GM13976 (cell line): ENCODE measurements at regions not wholly inside any gene's neighbourhood (a gene's known extent, or its start where the extent isn't known, plus 50 kb on each side); places are given as distances from the start of the nearest gene placed in this dataset.

Source experiments
- DNase-seq: peaks from one replicate; pipeline ENCODE4 v3.0.0; 2012; ENCODE audit warnings: low spot score
- in situ Hi-C: fragments of 300-500 bp; cut with MboI; formaldehyde crosslinking; loops from one replicate; pipeline ENCODE4 v1.12.0; 2022; ENCODE audit warnings: low sequenced_read_pairs, mixed read lengths, inconsistent platforms; ENCODE audit not compliant: unreplicated experiment
- TF ChIP-seq, protein P1 (sequence below): IDR thresholded peaks from 2 replicates; pipeline ENCODE4 v1.5.1; 2012; ENCODE audit warnings: borderline replicate concordance, mild to moderate bottlenecking; ENCODE audit not compliant: insufficient read depth; ENCODE audit errors: extremely low read depth, missing control alignments, control extremely low read depth

DNA sequence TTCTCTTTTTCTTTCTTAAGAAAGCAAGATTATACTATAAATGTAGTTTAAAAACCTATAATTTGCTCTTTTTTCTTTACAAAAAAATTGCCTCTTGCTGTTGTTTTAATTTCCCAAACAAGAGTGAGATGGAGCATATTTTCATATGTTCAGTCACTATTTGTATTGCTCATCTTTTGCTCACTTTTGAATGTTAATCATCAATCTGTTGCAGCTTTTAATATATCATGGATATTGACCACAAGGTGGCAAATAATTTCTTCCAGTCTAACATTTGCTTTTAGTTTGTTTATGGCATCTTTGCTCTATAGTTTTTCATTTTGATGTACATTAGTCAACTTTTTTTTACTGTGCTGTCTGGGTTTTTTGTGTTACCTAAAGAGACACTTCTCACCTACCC lies 112.6 kb upstream of the THRB start:
- TF ChIP-seq, protein P1, sequence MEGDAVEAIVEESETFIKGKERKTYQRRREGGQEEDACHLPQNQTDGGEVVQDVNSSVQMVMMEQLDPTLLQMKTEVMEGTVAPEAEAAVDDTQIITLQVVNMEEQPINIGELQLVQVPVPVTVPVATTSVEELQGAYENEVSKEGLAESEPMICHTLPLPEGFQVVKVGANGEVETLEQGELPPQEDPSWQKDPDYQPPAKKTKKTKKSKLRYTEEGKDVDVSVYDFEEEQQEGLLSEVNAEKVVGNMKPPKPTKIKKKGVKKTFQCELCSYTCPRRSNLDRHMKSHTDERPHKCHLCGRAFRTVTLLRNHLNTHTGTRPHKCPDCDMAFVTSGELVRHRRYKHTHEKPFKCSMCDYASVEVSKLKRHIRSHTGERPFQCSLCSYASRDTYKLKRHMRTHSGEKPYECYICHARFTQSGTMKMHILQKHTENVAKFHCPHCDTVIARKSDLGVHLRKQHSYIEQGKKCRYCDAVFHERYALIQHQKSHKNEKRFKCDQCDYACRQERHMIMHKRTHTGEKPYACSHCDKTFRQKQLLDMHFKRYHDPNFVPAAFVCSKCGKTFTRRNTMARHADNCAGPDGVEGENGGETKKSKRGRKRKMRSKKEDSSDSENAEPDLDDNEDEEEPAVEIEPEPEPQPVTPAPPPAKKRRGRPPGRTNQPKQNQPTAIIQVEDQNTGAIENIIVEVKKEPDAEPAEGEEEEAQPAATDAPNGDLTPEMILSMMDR, result no peak
- DNase-seq, result no peak
- in situ Hi-C loops, result no loop called here

DNA sequence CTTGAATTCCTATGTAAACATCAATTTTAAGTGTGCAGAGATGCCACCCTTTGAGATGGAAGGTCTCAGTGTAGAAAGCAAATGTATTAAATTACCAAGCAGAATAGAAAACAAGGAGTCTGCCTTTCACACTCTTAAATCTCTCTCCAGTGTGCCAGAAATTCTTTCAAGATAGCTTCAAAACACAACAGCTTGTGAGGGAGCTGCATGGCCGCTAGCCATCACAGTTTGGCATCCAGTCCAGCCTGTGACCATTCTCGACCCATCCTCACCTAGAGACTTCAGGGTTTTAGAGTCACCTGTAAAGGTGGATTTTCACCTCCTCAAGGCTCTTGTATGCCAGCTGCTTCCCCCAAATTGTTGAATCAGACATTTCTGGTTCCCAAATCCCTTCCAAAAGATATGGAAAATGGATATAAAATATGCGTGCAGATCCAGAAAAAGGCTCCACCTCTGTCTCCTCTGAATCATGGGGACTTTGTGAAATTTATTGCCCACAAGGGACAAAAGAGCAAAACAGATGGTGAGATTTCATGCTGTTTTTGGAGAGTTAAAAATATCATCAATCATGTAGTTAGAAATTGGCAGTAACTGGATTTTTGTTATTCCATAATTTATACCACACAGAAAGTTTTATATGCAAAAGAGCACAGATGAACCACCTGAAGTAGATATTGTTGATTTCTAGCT lies 114.2 kb upstream of the THRB start:
- TF ChIP-seq, protein P1, result no peak
- DNase-seq, result no peak
- in situ Hi-C loops, result no loop called here

DNA sequence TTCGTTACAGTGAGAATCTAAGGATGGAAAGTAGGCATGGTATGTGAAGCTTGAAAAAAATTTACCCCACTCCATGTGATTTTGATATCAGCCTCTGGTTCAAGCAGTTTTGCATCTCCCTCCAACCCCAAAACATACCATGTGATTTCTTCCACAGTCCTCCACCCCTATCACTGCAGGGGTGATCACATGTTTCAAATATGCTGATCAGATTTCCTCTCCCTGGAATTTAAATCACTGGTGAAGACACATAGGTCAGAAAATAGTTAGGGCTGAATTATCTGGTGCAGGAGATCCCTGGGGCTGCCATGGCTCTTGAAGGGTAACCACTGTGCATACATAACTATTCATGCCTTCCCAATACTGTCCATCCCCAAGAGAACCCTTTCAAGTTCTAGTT lies 119.7 kb upstream of the THRB start:
- in situ Hi-C loops, result no loop called here
- TF ChIP-seq, protein P1, result no peak
- DNase-seq, result no peak

DNA sequence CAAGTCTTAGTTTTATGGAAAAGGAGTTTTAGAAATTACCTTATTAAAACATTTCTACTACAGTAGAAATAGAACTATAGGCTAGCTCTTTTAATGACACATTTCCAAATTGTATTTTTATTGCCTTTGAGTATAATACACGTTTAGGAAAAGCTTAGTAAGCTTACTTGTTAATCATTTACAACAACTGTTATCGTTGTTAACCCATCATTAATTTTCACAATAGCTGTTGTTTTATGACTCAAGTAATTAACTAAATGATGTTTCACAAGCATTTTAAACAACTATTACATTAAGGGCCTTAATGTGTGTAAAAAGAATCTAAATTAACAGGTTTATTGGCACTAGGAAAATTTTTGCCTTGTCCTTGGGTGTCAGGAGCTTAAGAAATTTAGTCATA lies 120.5 kb upstream of the THRB start:
- TF ChIP-seq, protein P1, result no peak
- no peak for DNase-seq
- in situ Hi-C loops, result no loop called here

DNA sequence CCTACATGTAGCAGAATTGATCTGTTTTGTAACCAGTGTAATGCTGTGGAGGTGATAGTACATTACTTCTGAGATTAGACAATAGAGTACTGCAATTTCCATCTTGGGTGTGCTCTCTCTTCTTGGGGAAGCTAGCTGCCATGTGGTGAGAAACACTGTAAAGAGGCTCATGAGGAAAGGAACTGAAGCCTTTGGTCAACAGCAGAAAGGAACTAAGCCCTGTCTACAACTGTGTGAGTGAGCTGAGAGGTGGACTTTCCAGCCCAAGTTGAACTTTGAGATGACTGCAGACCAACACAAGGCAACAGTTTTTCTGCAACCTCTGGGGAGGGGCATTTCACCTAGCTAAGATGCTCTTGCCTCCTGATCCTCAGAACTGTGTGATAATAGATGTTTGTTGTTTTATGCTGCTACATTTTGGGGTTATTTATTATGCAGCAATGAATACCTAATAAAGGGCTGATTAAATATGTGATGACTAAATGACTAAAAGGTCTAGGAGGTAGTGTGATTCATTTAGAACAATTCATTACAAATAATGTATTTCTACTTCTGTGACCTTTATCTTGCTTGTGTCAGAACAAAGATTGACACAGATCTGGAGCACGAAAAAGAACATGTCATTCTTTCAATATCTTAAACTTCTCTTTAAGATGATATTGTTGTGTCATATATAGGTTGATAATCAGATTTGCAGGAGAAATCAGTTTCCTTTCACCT lies 121.6 kb upstream of the THRB start:
- DNase-seq, result no peak
- in situ Hi-C loops, result no loop called here
- TF ChIP-seq, protein P1, result no peak

DNA sequence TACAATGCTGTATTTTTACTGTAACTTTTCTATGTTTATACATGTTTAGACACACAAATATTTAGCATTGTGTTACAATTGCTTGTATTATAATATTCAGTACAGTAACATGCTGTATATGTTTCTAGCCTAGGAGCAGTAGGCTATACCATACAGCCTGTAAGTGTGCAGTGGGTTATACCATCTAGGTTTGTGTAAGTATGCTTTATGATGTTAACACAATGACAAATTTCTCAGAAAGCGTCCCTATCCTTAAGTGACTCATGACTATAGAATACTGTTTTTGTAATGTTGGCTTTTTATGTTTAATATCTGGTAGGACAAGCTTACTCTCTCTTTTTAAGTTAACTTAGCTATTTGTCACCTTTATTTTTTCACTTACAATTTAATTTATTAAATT lies 127.5 kb upstream of the THRB start:
- DNase-seq, result no peak
- in situ Hi-C loops, result no loop called here
- TF ChIP-seq, protein P1, result no peak

DNA sequence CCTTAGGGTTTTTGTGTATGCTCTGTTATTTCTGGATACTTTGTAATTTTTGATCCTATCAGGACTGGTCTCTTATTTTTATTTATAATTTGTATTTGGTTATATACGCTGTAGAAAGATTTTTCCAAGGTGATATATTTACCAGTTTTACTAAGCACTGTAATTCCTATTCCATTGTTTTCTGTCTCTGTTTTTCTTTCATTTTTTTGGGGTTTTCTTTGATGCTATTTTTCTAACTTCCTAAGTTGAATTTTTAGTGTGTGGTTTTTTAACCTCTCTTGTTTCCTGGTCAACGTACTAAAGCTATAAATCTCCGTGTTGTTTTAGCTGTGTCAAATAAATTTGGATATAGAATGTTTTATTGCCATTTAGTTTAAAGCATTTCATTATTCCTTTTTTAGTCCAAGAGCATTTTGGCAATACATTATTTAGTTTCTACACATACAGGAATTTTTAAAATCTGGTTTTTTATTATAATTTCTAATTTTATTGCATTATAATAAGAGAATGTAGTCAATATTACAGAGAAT lies 128.1 kb upstream of the THRB start:
- TF ChIP-seq, protein P1, result no peak
- DNase-seq, result no peak
- in situ Hi-C loops, result no loop called here
